ENCODE measurements at regions not wholly inside any gene's neighbourhood (a gene's known extent, or its start where the extent isn't known, plus 50 kb on each side); places are given as distances from the start of the nearest gene placed in this dataset.

GRCh38 chr16:22672830-22673210, 141.1 kb upstream of the HS3ST2 start:
- ATAC-seq: no peak
- H3K9me3 Mint-ChIP-seq: no peaks in the 10 kb centered on the region
- no peak overlapping the region for H3K27ac Mint-ChIP-seq
- no peak overlapping the region for H3K4me3 Mint-ChIP-seq
- no peak for DNase-seq
- H3K4me1 Mint-ChIP-seq: no peaks in the 10 kb centered on the region
- H3K27me3 Mint-ChIP-seq: peaks cover 3% of the 10 kb centered on the region
- H3K36me3 Mint-ChIP-seq (ENCODE audit: low read depth): no peaks in the 10 kb centered on the region

- DNase-seq: no peak
- Mint-ChIP-seq H3K36me3 (ENCODE audit: low read depth) (no peaks in the 10 kb centered on the region), H3K4me3 (no peak overlapping the region), H3K27ac (no peak overlapping the region), H3K9me3 (no peaks in the 10 kb centered on the region), H3K4me1 (no peaks in the 10 kb centered on the region), H3K27me3 (peaks cover 3% of the 10 kb centered on the region)
- ATAC-seq: no peak
Observed at GRCh38 chr16:22673421-22673831, 140.5 kb upstream of the HS3ST2 start.

- Mint-ChIP-seq H3K9me3 (no peaks in the 10 kb centered on the region), H3K27ac (no peak overlapping the region), H3K36me3 (ENCODE audit: low read depth) (no peaks in the 10 kb centered on the region), H3K4me1 (no peaks in the 10 kb centered on the region), H3K27me3 (peaks cover 3% of the 10 kb centered on the region), H3K4me3 (no peak overlapping the region)
- ATAC-seq (no peak), DNase-seq (no peak)
Observed at GRCh38 chr16:22674832-22675191, 139.2 kb upstream of the HS3ST2 start.

GRCh38 chr16:22675745-22676540, 138.0 kb upstream of the HS3ST2 start:
- ATAC-seq: no peak
- H3K9me3 Mint-ChIP-seq: no peaks in the 10 kb centered on the region
- H3K36me3 Mint-ChIP-seq (ENCODE audit: low read depth): no peaks in the 10 kb centered on the region
- H3K4me1 Mint-ChIP-seq: no peaks in the 10 kb centered on the region
- DNase-seq: no peak
- H3K27me3 Mint-ChIP-seq: peaks cover 3% of the 10 kb centered on the region
- no peak overlapping the region for H3K27ac Mint-ChIP-seq
- no peak overlapping the region for H3K4me3 Mint-ChIP-seq

GRCh38 chr16:22677024-22677830, 136.7 kb upstream of the HS3ST2 start:
- Mint-ChIP-seq H3K27ac (no peak overlapping the region), H3K36me3 (ENCODE audit: low read depth) (no peaks in the 10 kb centered on the region), H3K9me3 (no peaks in the 10 kb centered on the region), H3K27me3 (peaks cover 7% of the 10 kb centered on the region), H3K4me3 (no peak overlapping the region), H3K4me1 (no peaks in the 10 kb centered on the region)
- DNase-seq: no peak
- no peak for ATAC-seq

GRCh38 chr16:22678311-22678710, 135.7 kb upstream of the HS3ST2 start:
- H3K9me3 Mint-ChIP-seq: no peaks in the 10 kb centered on the region
- DNase-seq (no peak), ATAC-seq (no peak)
- H3K36me3 Mint-ChIP-seq (ENCODE audit: low read depth): no peaks in the 10 kb centered on the region
- H3K27ac Mint-ChIP-seq: no peak overlapping the region
- no peak overlapping the region for H3K4me3 Mint-ChIP-seq
- no peaks in the 10 kb centered on the region for H3K4me1 Mint-ChIP-seq
- H3K27me3 Mint-ChIP-seq: peaks cover 9% of the 10 kb centered on the region

GRCh38 chr16:22681554-22682291, 132.2 kb upstream of the HS3ST2 start:
- no peak for DNase-seq
- H3K9me3 Mint-ChIP-seq: peaks cover 4% of the 10 kb centered on the region
- no peaks in the 10 kb centered on the region for H3K36me3 Mint-ChIP-seq (ENCODE audit: low read depth)
- no peak overlapping the region for H3K27ac Mint-ChIP-seq
- no peak overlapping the region for H3K4me3 Mint-ChIP-seq
- H3K4me1 Mint-ChIP-seq: no peaks in the 10 kb centered on the region
- ATAC-seq: no peak
- peaks cover 9% of the 10 kb centered on the region for H3K27me3 Mint-ChIP-seq

GRCh38 chr16:22683258-22683657, 130.7 kb upstream of the HS3ST2 start:
- H3K4me3 Mint-ChIP-seq: no peak overlapping the region
- H3K27me3 Mint-ChIP-seq: peaks cover 6% of the 10 kb centered on the region
- H3K36me3 Mint-ChIP-seq (ENCODE audit: low read depth): no peaks in the 10 kb centered on the region
- no peak overlapping the region for H3K27ac Mint-ChIP-seq
- H3K9me3 Mint-ChIP-seq: peaks cover 12% of the 10 kb centered on the region
- no peak for DNase-seq
- H3K4me1 Mint-ChIP-seq: no peaks in the 10 kb centered on the region
- no peak for ATAC-seq

- no peak overlapping the region for H3K27ac Mint-ChIP-seq
- peaks cover 6% of the 10 kb centered on the region for H3K27me3 Mint-ChIP-seq
- no peak for DNase-seq
- no peaks in the 10 kb centered on the region for H3K4me1 Mint-ChIP-seq
- no peak for ATAC-seq
- H3K36me3 Mint-ChIP-seq (ENCODE audit: low read depth): no peaks in the 10 kb centered on the region
- no peak overlapping the region for H3K4me3 Mint-ChIP-seq
- H3K9me3 Mint-ChIP-seq: peaks cover 12% of the 10 kb centered on the region
Observed at GRCh38 chr16:22683730-22684573, 130.0 kb upstream of the HS3ST2 start.

GRCh38 chr16:22684574-22685458, 129.1 kb upstream of the HS3ST2 start:
- no peak for ATAC-seq
- peaks cover 12% of the 10 kb centered on the region for H3K9me3 Mint-ChIP-seq
- H3K36me3 Mint-ChIP-seq (ENCODE audit: low read depth): no peaks in the 10 kb centered on the region
- no peak for DNase-seq
- no peak overlapping the region for H3K27ac Mint-ChIP-seq
- peaks cover 6% of the 10 kb centered on the region for H3K27me3 Mint-ChIP-seq
- H3K4me1 Mint-ChIP-seq: no peaks in the 10 kb centered on the region
- H3K4me3 Mint-ChIP-seq: no peak overlapping the region

- ATAC-seq (no peak), DNase-seq (no peak)
- H3K27me3 Mint-ChIP-seq: peaks cover 6% of the 10 kb centered on the region
- no peaks in the 10 kb centered on the region for H3K4me1 Mint-ChIP-seq
- H3K27ac Mint-ChIP-seq: no peak overlapping the region
- peaks cover 12% of the 10 kb centered on the region for H3K9me3 Mint-ChIP-seq
- H3K4me3 Mint-ChIP-seq: no peak overlapping the region
- H3K36me3 Mint-ChIP-seq (ENCODE audit: low read depth): no peaks in the 10 kb centered on the region
Observed at GRCh38 chr16:22685459-22685830, 128.5 kb upstream of the HS3ST2 start.

GRCh38 chr16:22687031-22687530, 126.9 kb upstream of the HS3ST2 start:
- ATAC-seq: no peak
- no peaks in the 10 kb centered on the region for H3K4me1 Mint-ChIP-seq
- no peaks in the 10 kb centered on the region for H3K36me3 Mint-ChIP-seq (ENCODE audit: low read depth)
- peaks cover 2% of the 10 kb centered on the region for H3K27me3 Mint-ChIP-seq
- no peak overlapping the region for H3K27ac Mint-ChIP-seq
- no peak overlapping the region for H3K4me3 Mint-ChIP-seq
- H3K9me3 Mint-ChIP-seq: peaks cover 12% of the 10 kb centered on the region
- no peak for DNase-seq

GRCh38 chr16:22688463-22688862, 125.5 kb upstream of the HS3ST2 start:
- H3K27me3 Mint-ChIP-seq: no peaks in the 10 kb centered on the region
- DNase-seq: no peak
- no peaks in the 10 kb centered on the region for H3K4me1 Mint-ChIP-seq
- H3K27ac Mint-ChIP-seq: no peak overlapping the region
- no peak for ATAC-seq
- no peak overlapping the region for H3K4me3 Mint-ChIP-seq
- H3K36me3 Mint-ChIP-seq (ENCODE audit: low read depth): no peaks in the 10 kb centered on the region
- H3K9me3 Mint-ChIP-seq: peaks cover 12% of the 10 kb centered on the region

All from activated naive CD8-positive, alpha-beta T cell treated with anti-CD3 and anti-CD28 coated beads, Interleukin-2, amount 50 U/mL, for 24 hours (primary cell).